Endodermal cell (in vitro differentiated cells): ENCODE measurements at regions not wholly inside any gene's neighbourhood (a gene's known extent, or its start where the extent isn't known, plus 50 kb on each side); places are given as distances from the start of the nearest gene placed in this dataset.
A peak's percentile ranks its signal among the peaks of the same experiment; 100 is the strongest.

Experiments
- DNase-seq: peaks from one replicate; pipeline ENCODE4 v3.0.0-alpha.2; 2017
- H3K27ac ChIP-seq: 2 replicates; pipeline ENCODE4 v1.5.1; 2013; ENCODE audit warnings: mild to moderate bottlenecking, low read depth, low read length, moderate library complexity
- H3K27me3 ChIP-seq: 2 replicates; pipeline ENCODE4 v1.6.1; 2013; ENCODE audit warnings: mild to moderate bottlenecking, low read length, moderate library complexity; ENCODE audit not compliant: insufficient read depth, control insufficient read depth, poor library complexity, severe bottlenecking
- H3K36me3 ChIP-seq: 2 replicates; pipeline ENCODE4 v1.7.0; 2013; ENCODE audit warnings: mild to moderate bottlenecking, low read length, moderate library complexity; ENCODE audit not compliant: control insufficient read depth, insufficient read depth
- H3K4me1 ChIP-seq: one replicate; pipeline ENCODE4 v1.7.0; 2013; ENCODE audit warnings: low read length; ENCODE audit not compliant: control insufficient read depth, insufficient read depth
- H3K4me3 ChIP-seq: 2 replicates; pipeline ENCODE4 v1.5.1; 2013; ENCODE audit warnings: mild to moderate bottlenecking, low read length, moderate library complexity
- H3K9ac ChIP-seq: 2 replicates; pipeline ENCODE4 v1.6.1; 2013; ENCODE audit warnings: mild to moderate bottlenecking, low read length, moderate library complexity; ENCODE audit not compliant: poor library complexity, severe bottlenecking; ENCODE audit errors: extremely low read depth
- H3K9me3 ChIP-seq: 2 replicates; pipeline ENCODE4 v1.6.1; 2013; ENCODE audit warnings: mild to moderate bottlenecking, low read length, moderate library complexity; ENCODE audit not compliant: control insufficient read depth
- H3K27ac Mint-ChIP-seq: 2 replicates; pipeline ENCODE4 v1.8.0; 2020; ENCODE audit warnings: mixed read lengths
- H3K27me3 Mint-ChIP-seq: 2 replicates; pipeline ENCODE4 v1.8.0; 2021; ENCODE audit warnings: mild to moderate bottlenecking, mixed read lengths; ENCODE audit not compliant: insufficient read depth
- H3K36me3 Mint-ChIP-seq: 2 replicates; pipeline ENCODE4 v1.8.0; 2020; ENCODE audit warnings: low read depth, mixed read lengths
- H3K4me1 Mint-ChIP-seq: 2 replicates; pipeline ENCODE4 v1.8.0; 2020; ENCODE audit warnings: mixed read lengths
- H3K4me3 Mint-ChIP-seq: 2 replicates; pipeline ENCODE4 v1.8.0; 2020; ENCODE audit warnings: mild to moderate bottlenecking, moderate library complexity, mixed read lengths
- H3K9me3 Mint-ChIP-seq: 2 replicates; pipeline ENCODE4 v1.8.0; 2020; ENCODE audit warnings: mild to moderate bottlenecking, mixed read lengths
- WGBS, 2 experiments: methylation state at CpG; one replicate each; pipeline versions ENCODE4 v1.1.5 to v1.1.7; 2013; ENCODE audit warnings: missing lambda C conversion rate in 2 of 2, mixed read lengths in 1 of 2; ENCODE audit not compliant: insufficient coverage in 1 of 2, insufficient read length in 1 of 2; 5-methylcytosine and 5-hydroxymethylcytosine counted together
- TF ChIP-seq, protein P1 (sequence below): fragments of 200-600 bp; sonication (generic); conservative IDR thresholded peaks from 2 replicates; pipeline ENCODE4 v1.5.0; 2021; ENCODE audit warnings: antibody characterized with exemption, mild to moderate bottlenecking

DNA sequence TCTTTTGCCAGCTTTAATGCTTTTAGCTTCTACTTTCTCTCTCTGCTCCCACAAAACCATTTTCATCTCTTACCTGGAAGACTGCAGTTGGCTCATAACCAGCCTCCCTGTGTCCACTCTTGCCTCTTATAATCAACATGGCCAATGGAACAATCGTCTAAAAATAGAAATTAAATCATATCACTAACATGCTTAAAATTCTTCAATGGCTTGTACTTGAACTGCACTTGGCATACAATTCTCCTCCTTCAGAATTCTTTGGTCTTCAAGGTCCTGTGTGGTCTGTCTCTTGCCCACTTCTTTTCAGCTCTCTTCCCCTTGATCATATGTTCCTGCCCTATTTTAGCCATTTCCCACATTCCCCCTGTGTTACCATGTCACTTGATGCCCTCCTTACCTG is 342.2 kb downstream of the ATP23 start:
- no peaks in the 10 kb centered on the region for H3K27me3 Mint-ChIP-seq
- peaks cover 18% of the 10 kb centered on the region for H3K9me3 ChIP-seq
- DNase-seq, result no peak
- no peaks in the 10 kb centered on the region for H3K36me3 ChIP-seq
- no peaks in the 10 kb centered on the region for H3K27me3 ChIP-seq
- no peak overlapping the region for H3K27ac ChIP-seq
- H3K4me3 ChIP-seq, result no peak overlapping the region
- peaks cover 28% of the 10 kb centered on the region for H3K9me3 Mint-ChIP-seq
- no peaks in the 10 kb centered on the region for H3K4me1 ChIP-seq
- H3K4me3 Mint-ChIP-seq, result no peak overlapping the region
- no peak overlapping the region for H3K27ac Mint-ChIP-seq
- TF ChIP-seq, protein P1, sequence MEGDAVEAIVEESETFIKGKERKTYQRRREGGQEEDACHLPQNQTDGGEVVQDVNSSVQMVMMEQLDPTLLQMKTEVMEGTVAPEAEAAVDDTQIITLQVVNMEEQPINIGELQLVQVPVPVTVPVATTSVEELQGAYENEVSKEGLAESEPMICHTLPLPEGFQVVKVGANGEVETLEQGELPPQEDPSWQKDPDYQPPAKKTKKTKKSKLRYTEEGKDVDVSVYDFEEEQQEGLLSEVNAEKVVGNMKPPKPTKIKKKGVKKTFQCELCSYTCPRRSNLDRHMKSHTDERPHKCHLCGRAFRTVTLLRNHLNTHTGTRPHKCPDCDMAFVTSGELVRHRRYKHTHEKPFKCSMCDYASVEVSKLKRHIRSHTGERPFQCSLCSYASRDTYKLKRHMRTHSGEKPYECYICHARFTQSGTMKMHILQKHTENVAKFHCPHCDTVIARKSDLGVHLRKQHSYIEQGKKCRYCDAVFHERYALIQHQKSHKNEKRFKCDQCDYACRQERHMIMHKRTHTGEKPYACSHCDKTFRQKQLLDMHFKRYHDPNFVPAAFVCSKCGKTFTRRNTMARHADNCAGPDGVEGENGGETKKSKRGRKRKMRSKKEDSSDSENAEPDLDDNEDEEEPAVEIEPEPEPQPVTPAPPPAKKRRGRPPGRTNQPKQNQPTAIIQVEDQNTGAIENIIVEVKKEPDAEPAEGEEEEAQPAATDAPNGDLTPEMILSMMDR, result no peak
- peaks cover under 1% of the 10 kb centered on the region for H3K36me3 Mint-ChIP-seq
- no peak overlapping the region for H3K9ac ChIP-seq
- peaks cover 5% of the 10 kb centered on the region for H3K4me1 Mint-ChIP-seq
- WGBS, 2 experiments, result 78 to 100% methylated on average over 1 of the region's 1 CpG

DNA sequence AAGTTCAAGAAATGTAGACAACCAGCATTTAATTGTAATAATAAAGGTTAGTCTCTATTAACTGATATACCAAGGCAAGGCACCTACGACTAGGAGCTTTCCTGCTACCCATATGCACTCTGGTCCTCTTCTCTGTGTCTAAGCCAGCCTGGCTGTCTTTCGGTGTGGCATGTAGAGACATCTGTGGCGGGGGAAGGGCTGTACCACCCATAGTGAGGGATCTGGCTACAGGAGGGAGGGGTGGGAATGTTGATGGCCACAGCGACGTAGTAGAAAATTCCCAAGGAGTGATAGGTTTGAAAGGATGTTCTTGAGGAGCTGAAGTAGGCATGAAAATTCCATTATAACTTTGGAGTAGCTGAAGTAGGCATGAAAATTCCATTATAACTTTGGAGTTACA is 344.2 kb downstream of the ATP23 start:
- peak; percentile 87 for DNase-seq
- Histone ChIP-seq H3K4me3 (no peak overlapping the region), H3K9me3 (peaks cover 7% of the 10 kb centered on the region), H3K27me3 (no peaks in the 10 kb centered on the region), H3K4me1 (no peaks in the 10 kb centered on the region), H3K9ac (no peak overlapping the region), H3K27ac (no peak overlapping the region), H3K36me3 (no peaks in the 10 kb centered on the region)
- TF ChIP-seq, protein P1, result no peak
- 31 to 52% methylated on average over 2 to 5 of the region's 5 CpGs for WGBS, 2 experiments
- Mint-ChIP-seq H3K9me3 (peaks cover 17% of the 10 kb centered on the region), H3K36me3 (no peaks in the 10 kb centered on the region), H3K4me3 (no peak overlapping the region), H3K4me1 (peaks cover 5% of the 10 kb centered on the region), H3K27ac (no peak overlapping the region), H3K27me3 (no peaks in the 10 kb centered on the region)

DNA sequence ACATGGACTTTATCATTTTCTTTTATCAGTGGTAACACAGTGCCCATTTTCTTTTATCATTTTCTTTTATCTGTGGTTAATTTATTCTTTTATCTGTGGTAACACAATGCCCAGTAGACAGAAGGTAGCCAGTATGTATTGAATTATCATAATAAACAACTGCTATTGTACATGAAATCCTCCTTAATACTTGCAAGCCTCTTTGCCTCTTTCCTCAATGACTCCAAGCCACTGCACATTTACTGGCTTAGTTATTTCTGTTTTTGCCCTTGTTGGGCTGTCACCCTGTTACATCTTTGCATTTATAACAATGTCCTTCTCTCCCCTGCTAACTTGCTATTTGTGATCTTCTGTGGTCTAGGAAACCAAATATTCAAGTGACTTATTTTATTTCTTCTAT is 345.0 kb downstream of the ATP23 start:
- H3K27me3 Mint-ChIP-seq, result no peaks in the 10 kb centered on the region
- Histone ChIP-seq H3K9me3 (no peaks in the 10 kb centered on the region), H3K27me3 (no peaks in the 10 kb centered on the region), H3K27ac (peak overlapping the region; percentile 44), H3K4me1 (no peaks in the 10 kb centered on the region), H3K4me3 (no peak overlapping the region), H3K9ac (no peak overlapping the region), H3K36me3 (no peaks in the 10 kb centered on the region)
- peaks cover 10% of the 10 kb centered on the region for H3K9me3 Mint-ChIP-seq
- DNase-seq, result no peak
- no peak overlapping the region for H3K4me3 Mint-ChIP-seq
- TF ChIP-seq, protein P1, result no peak
- no peak overlapping the region for H3K27ac Mint-ChIP-seq
- no peaks in the 10 kb centered on the region for H3K36me3 Mint-ChIP-seq
- peaks cover 5% of the 10 kb centered on the region for H3K4me1 Mint-ChIP-seq
